ENCODE measurements at regions not wholly inside any gene's neighbourhood (a gene's known extent, or its start where the extent isn't known, plus 50 kb on each side); places are given as distances from the start of the nearest gene placed in this dataset.
"Not testable (repeated sequence)": the region's sequence is repeated elsewhere in the genome, so short reads cannot be mapped to it uniquely, and the experiment has no call there.

- no peak for DNase-seq
Observed at GRCh38 chr3:95215437-95215957, 1152.6 kb downstream of the NSUN3 start.

GRCh38 chr3:95217661-95218060 is 1154.8 kb downstream of the NSUN3 start:
- DNase-seq, result no peak

- no peak for DNase-seq
Observed at GRCh38 chr3:95218484-95218883, 1155.6 kb downstream of the NSUN3 start.

DNA sequence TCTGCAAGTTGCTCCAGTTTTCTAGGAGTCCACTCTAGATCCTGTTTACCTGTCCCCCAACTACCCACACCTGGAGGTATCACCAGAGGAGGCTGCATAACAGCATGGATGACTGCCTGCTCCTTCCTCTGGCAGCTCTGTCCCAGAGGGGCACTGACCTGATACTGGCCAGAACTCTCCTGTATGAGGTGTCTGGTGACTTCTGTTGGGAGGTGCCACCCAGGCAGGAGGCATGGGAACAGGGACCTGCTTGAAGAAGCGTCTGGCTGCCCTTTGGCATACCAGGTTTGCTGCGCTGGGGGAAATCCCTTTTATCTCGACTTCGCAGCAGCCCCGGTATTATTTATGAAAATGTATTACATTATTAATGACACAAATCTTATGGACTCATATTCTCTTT is 1163.6 kb downstream of the NSUN3 start:
- no peak for DNase-seq

DNA sequence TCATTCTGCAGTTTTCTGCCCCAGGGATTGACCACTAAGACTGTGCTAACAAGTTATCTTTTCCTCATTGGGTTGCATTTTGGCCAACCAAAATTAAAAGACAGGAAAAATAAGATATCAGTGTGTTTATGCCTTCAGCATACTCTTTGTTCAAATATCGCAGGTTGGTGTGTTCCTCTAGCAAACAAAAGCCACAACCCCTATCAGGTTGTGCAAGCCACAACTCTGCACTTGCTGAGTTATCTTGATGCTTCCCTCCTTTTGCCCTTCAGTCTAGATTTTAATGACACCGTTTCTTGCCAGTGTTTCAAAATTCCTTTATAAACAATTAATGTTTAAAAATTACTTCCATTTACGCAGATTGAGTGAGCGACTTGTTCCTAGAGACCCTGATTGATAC is 1164.2 kb downstream of the NSUN3 start:
- DNase-seq, result no peak

DNA sequence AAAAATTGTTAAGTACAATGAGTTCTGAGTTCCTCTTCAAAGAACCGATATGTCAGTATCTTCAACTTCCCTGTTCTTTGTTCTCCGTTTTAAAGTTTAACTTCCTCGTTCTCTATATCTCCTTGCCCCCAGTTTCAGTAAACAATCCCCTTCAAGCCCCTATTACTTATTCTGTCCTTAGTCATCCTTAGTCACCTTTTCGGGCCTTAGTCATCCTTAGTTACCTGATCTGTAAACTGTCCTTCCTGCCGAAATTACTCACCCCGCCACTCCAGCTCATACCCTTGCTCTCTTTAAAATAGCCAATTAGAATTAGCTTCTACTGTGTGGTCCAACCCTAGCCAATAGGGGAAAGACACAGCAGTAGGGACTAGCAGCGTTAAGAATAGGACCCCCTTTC is 1165.6 kb downstream of the NSUN3 start:
- no peak for DNase-seq

DNA sequence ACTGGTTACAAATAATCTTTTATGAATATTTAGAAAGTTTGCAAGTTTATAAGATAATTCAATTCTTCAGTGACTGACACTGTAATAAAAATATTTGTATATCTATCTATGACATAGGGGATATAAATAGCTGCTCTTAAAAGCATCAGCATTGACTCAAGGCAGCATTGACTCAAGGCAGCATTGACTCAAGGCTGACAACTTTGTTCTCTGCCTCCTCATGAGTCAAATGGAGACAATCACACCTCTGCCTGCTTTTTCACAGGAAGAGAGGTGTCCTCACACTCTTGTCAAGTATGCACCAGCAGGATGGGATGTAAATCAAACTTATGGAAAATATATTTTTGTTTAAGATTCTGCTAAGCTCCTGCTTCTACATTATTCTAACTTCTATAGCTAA is 1173.1 kb downstream of the NSUN3 start:
- DNase-seq, result no peak

DNA sequence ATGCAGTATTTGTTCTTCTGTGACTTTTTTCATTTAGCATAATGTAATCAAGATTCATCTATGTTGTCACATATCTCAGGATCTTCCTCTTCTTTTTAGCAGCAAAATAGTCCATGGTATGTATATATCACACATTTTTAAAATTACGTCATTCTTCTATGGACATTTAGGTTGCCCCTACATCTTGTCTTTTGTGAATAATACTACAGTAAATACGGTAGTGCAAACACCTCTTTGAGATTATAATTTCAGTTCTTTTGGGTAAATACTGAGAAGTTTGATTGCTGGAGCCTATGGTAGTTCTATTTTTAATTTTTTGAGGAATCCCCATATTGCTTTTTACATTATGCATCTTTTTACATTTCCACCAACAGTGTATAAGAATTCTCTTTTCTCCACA is 1174.9 kb downstream of the NSUN3 start:
- DNase-seq, result no peak

- DNase-seq, result no peak
Observed at GRCh38 chr3:95240395-95240794, 1177.5 kb downstream of the NSUN3 start.

- not testable (repeated sequence) for DNase-seq
Observed at GRCh38 chr3:95241256-95241655, 1178.4 kb downstream of the NSUN3 start.

GRCh38 chr3:95246413-95246812 is 1183.6 kb downstream of the NSUN3 start:
- DNase-seq, result no peak

DNA sequence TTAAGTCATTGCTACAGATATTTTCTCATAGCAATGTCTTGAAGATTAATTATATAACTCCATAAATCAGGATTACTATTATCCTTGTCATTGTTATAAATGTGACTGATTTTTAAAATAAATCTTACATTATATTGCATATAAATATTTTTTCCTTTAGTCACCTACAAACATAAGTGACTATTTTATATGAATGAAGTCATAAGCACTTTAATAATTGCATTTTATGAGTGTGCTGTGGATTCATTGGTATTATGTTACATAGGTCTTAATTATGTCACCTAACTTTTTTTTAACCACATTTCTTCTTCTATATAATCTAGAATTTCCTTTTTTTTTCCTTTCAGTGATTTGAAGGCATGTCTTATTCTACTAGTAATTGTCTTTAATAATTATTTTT is 1191.2 kb downstream of the NSUN3 start:
- DNase-seq, result no peak

- no peak for DNase-seq
Observed at GRCh38 chr3:95254758-95255157, 1191.9 kb downstream of the NSUN3 start.

- no peak for DNase-seq
Observed at GRCh38 chr3:95265129-95265528, 1202.3 kb downstream of the NSUN3 start.

- no peak for DNase-seq
Observed at GRCh38 chr3:95271395-95271794, 1208.5 kb downstream of the NSUN3 start.

GRCh38 chr3:95272166-95272565 is 1209.3 kb downstream of the NSUN3 start:
- no peak for DNase-seq

- no peak for DNase-seq
Observed at GRCh38 chr3:95272781-95273180, 1209.9 kb downstream of the NSUN3 start.

GRCh38 chr3:95277613-95278012 is 1214.8 kb downstream of the NSUN3 start:
- DNase-seq, result no peak

GRCh38 chr3:95280711-95281352 is 1218.0 kb downstream of the NSUN3 start:
- DNase-seq, result no peak

DNA sequence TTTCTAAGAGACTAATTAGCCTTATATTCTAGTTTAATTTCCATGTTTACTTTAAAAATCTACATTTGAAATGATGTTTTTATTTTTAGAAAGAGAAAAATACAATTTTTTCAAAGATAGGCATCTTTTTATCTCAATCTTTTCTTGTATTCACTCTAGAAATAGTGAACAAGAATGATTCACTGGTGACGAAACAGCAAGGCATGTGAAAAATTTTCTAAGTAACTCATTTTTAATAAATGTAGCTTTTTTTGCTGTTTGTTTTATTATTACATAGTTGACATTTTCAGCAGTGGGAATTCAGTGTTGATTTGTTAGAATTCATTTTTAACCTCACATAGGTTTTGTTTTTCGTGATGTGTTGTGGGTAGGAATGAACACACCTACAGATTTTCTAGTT is 1226.4 kb downstream of the NSUN3 start:
- no peak for DNase-seq

- DNase-seq, result no peak
Observed at GRCh38 chr3:95297581-95297980, 1234.7 kb downstream of the NSUN3 start.

DNA sequence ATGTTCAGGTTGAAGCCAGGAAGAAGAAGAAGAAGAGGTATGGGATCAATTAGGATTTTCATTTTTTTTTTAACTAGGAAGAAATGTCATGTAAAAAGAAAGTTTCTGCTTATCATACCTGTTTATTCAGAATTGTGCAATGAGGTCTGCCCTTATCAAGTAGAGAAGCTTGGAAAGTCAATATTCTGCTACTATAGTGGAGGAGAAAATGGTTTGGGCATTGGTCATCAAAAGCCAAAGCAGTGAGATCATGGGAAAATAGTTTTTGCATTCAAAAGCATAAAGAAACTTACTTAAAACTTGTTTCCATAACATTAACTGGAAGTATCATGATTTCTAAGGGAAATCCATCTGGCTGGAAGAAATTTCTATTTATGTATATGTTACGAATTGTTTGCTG is 1239.2 kb downstream of the NSUN3 start:
- DNase-seq, result no peak

- DNase-seq, result no peak
Observed at GRCh38 chr3:95310560-95310959, 1247.7 kb downstream of the NSUN3 start.

- DNase-seq, result no peak
Observed at GRCh38 chr3:95311272-95311671, 1248.4 kb downstream of the NSUN3 start.

GRCh38 chr3:95312650-95313049 is 1249.8 kb downstream of the NSUN3 start:
- DNase-seq, result no peak
